AG09319 (cell line): ENCODE measurements at regions not wholly inside any gene's neighbourhood (a gene's known extent, or its start where the extent isn't known, plus 50 kb on each side); places are given as distances from the start of the nearest gene placed in this dataset.

Experiments
- DNase-seq: peaks from one replicate; pipeline ENCODE4 v3.0.0-alpha.2; 2010; ENCODE audit warnings: low read depth; ENCODE audit errors: extremely low read depth
- CTCF ChIP-seq: IDR thresholded peaks from 2 replicates; pipeline ENCODE4 v1.5.1; 2011; ENCODE audit warnings: low read depth, mild to moderate bottlenecking, inconsistent platforms, low read length, moderate library complexity

DNA sequence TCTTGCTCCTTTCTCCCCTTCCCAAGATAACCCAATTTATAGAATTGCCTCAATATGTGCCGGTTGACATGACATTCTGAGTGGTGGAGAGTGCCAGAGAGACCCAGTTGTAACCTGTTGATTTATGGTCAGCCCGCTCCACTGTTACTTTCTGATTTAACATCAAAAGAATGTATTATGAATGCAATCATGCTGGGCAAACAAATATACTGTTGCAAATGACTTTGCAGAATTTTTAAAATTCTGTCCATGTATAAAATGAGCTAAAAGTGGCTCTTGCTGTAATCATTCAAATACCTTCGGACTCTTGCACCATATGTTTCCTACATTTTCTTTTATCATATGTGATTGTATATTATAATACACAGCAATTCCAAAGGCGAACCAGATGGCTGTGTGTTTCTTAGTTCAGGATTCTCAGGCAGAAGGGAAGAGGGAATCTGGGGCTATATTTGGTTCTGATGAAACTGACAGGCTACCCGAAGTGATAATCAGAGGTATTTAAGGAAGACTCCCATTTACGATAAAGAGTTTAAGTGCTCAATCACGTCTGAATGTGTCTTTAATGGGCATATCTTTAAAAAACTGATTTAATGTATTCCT is 131.7 kb downstream of the CLCN4 start:
- no peak for DNase-seq

DNA sequence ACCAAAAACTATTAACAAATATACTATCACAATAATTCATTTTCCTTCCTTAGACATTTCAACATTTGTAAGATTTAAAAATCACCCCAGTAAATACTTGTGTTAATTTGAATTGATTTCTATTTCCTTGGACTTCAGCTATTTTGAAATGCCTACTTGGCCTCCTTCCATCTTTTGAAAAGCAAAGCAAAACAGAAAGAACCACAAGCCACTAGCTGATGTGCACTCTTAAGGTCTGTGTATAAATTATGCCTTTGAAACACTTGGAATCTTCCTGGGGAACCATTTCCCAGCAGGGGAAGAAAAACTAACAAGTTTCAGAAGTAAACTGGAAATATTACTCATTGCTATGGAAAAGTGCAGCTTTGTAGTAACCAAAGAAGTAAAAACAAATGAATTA is 139.8 kb downstream of the CLCN4 start:
- TF ChIP-seq CTCF = no peak
- peak; percentile 24 for DNase-seq

More for the DNA sequence above, 131.7 kb downstream of the CLCN4 start:
- no peak for TF ChIP-seq CTCF

DNA sequence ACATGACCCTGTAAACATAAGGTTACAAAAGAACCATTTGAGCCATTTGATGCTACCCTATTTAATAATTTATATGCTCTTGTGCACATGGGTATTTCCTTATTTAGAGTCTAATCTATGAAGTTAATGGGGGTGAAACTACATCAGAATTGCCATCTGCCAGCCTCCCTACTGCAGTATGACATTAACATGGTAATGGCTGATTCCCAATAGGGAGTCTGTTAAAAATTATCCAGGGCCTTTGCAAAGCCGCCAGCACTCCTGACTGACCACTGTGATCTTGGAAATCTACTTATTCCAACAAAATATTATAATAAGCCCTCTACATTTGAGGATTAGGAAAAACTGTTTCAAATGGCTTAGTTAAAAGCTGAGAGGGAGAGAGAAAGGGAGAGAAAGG is 153.7 kb downstream of the CLCN4 start:
- no peak for TF ChIP-seq CTCF
- DNase-seq = no peak

DNA sequence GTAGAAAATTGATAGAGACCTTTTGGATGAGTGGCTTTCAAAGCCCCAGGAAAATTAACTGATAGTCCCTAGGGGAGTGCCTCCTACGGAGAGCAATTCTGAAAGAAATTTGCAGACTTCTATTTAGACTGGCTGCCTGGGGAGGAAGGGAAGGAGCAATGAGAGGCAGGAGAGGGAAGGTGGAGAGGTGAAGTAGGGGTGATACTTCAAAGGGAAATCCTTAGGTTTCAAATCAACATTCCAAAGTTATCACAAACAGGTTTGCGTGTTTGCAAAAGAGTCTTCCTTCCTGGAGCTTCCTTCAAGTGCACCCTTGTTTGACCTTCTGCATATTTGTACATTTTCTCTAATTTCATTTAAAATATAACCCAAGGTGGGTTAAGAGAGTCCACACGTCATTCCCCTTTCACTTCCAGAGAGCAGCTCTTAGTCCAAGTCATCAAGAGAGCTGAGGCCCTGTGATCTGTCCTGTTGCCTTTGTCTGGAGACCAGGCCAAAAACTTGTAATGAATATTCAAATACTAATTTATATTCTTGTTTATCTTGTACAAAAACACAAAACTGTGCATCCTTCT is 157.8 kb downstream of the CLCN4 start:
- DNase-seq = no peak
- TF ChIP-seq CTCF = no peak

DNA sequence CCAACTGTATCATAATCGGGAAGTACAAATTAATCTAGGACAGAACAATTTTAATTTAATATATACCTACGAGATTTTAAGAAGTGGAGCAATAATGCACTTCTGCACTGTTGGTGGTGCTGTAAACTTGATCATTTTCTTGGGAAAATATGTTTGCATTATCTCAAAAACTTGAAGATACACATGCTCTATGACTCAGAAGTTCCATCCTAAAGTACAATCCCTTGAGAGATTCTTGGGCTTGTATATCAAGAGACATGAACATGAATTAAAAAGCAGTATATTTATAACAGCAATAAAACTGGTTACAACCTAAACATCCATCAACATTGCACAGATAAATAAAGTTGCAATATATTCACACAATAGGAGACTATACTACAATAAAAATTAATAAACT is 168.8 kb downstream of the CLCN4 start:
- DNase-seq = no peak
- TF ChIP-seq CTCF = no peak

- DNase-seq = peak; percentile 4
- TF ChIP-seq CTCF = peak; percentile 41
Observed at GRCh38 chrX:10326578-10326977, 169.8 kb downstream of the CLCN4 start.

- no peak for DNase-seq
- no peak for TF ChIP-seq CTCF
Observed at GRCh38 chrX:10327651-10328050, 170.9 kb downstream of the CLCN4 start.
